ENCODE measurements at regions not wholly inside any gene's neighbourhood (a gene's known extent, or its start where the extent isn't known, plus 50 kb on each side); places are given as distances from the start of the nearest gene placed in this dataset.
A peak's percentile ranks its signal among the peaks of the same experiment; 100 is the strongest.
"Not testable (repeated sequence)": the region's sequence is repeated elsewhere in the genome, so short reads cannot be mapped to it uniquely, and the experiment has no call there.

DNA sequence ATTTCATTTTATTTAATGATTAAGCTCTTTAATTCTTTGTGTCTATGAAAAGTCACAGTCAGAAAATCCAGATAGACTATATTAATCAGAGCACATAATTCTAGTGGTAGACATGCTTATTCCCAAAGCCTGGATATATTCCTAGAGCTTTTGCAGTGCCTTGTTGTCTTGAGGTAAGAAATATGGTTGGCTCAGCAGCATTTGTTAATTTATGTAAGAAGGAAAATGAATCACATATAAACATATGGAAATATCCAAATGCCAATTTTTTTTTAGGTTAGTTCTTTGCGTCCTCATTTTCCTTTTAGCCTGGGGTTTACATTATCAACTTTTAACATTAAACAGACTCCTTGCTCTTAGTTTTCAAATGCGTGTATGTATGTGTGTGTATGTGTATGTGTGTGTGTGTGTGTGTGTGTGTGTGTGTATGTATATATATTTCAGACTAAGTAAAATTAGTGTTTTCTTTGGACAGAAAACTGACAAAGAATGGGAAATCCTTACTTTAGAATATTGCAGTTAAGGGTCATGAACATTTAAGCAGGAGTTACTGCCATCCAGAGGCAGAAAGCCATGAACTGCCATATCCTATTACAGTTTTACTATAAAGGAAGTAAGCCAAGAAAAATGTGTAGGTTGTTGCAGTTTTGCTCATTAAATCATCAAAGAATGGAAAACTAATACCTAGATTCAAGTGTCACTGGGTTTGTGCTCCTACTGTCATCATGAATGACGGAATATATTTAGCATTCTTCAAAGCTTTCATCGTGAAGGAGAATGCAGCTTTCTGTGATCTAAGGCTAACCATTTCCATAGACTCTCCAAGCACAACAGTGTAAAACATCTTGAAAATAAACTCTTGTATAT, 477.1 kb upstream of the NR5A2 start:
- DNase-seq (ENCODE audit: low read depth in 3 of 3, low spot score in 2 of 3): peak; percentile 10 to 50 (median 23)

- DNase-seq (ENCODE audit: low read depth in 3 of 3, low spot score in 2 of 3): peak; percentile 53 to 65 (median 61)
Measured at GRCh38 chr1:199551967-199552565, 475.4 kb upstream of the NR5A2 start.

DNA sequence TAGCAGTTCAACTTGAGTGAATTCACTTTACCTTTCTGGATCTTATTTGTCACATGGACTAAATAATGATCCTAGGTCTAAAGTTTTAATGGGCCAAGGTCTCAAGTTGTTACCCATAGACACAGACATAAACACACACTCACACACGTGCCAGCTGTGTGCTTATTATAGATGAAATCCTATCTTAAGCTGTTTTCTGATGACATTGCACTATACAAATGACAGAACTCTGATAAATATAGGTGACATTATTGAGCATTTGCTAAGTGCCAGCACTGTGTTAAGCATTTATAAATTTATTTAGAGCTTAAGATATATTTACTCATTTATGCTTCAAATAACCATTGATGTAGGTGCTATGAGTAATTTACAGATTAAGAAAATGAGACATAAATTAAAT, 474.4 kb upstream of the NR5A2 start:
- no peak for DNase-seq (ENCODE audit: low read depth in 3 of 3, low spot score in 2 of 3)

GRCh38 chr1:199561334-199561733, 466.2 kb upstream of the NR5A2 start:
- no peak for DNase-seq (ENCODE audit: low read depth in 3 of 3, low spot score in 2 of 3)

GRCh38 chr1:199573047-199573446, 454.5 kb upstream of the NR5A2 start:
- no peak for DNase-seq (ENCODE audit: low read depth in 3 of 3, low spot score in 2 of 3)

DNA sequence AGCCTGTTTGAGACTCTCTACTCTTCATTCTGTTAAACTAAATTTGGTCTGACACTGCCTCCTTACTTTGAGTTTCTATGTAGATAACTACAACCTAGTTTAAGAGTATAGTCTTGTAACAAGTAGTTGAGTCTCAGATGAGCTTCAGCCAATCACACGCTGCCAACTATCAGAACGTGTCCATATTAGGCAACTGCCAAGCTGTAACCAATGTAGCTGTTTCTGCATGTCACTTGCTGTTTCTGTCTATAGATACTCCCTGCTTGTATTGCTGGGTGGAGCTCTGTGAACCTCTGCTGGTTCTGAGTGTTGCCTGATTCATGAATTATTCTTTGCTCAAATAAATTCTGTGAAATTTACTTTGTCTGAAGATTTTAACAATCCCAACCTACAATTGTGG, 452.6 kb upstream of the NR5A2 start:
- DNase-seq (ENCODE audit: low read depth in 3 of 3, low spot score in 2 of 3): no peak

DNA sequence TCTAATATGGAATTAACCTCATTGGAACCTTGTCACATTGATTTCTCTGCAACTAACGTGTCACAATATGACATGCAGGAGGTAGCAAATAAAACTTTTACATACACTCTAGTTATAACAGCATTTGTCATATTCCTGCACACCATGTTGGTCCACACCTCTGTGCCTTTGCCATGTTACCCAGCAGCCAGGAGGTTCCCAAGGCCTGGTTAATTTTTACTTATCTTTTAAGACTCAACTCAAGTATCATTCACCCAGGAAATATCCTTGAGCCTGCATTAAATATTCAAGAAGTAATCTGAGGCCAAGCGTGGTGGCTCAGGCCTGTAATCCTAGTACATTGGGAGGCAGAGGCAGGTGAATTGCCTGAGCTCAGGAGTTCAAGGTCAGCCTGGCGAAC, 447.2 kb upstream of the NR5A2 start:
- DNase-seq (ENCODE audit: low read depth in 3 of 3, low spot score in 2 of 3): no peak

DNA sequence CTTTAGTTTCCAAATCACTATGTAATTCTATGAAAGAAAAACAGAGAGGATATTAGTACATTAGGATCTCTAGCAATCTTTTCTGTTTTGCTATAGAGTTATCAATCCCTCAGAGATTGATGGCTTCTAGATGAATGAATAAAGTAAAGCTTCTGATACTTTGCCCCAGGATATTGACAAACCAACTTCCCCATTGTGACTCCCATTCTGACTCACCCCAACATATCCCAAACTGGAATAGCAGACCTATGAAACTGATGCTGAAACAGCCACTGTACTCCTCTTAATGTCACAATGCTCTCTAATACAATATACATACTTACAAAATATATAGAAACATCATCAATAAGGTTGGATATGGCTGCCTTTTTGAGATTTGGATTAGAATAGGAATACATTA, 442.1 kb upstream of the NR5A2 start:
- DNase-seq (ENCODE audit: low read depth in 3 of 3, low spot score in 2 of 3): no peak

DNA sequence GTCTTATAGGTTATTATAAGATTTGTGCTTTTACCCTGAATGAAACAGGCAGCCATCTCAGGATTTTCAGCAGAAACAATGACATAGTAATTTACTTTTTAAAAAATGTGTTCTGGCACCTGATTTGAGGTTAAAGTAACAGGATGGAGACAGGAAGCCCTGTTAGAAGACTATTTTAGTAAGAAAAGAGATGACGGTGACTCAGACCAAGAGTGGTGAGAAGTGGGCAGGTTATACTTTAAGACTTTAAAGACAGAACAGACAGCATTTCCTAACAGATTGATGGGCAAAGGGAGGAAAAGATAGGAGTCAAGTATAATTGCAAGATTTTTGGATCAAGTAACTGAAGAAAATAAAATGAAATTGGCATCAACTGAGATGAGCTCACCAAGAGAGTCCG, 436.8 kb upstream of the NR5A2 start:
- DNase-seq (ENCODE audit: low read depth in 3 of 3, low spot score in 2 of 3): no peak

DNA sequence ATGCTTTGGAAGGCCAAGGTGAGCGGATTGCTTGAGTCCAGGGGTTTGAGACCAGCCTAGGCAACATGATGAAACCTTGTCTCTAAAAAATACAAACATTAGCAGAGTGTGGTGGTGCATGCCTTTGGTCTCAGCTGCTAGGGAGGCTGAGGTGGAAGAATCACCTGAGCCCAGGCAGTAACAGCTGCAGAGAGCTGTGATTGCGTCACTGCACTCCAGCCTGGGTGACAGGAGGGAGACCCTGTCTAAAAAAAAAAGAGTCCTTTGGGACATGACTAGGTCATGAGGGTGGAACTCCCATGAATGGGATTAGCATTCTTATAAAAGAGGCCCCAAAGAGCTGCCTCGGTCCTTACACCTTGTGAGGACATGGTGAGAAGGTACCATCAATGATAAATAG, 436.0 kb upstream of the NR5A2 start:
- no peak for DNase-seq (ENCODE audit: low read depth in 3 of 3, low spot score in 2 of 3)

DNA sequence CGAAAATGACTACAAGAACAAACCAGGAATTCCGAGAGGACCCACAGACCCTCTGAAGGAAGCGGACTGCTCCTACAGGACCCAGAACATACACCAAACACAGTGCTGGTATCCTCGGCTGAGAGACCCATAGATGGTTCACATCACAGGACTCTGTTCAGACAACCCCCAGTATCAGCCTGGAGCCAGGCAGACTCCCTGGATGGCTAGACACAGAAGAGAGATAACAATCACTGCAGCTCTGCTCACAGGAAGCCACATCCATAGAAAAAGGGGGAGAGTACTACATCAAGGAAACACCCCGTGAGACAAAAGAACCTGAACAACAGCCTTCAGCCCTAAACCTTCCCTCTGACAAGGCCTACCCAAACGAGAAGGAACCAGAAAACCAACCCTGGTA, 434.0 kb upstream of the NR5A2 start:
- no peak for DNase-seq (ENCODE audit: low read depth in 3 of 3, low spot score in 2 of 3)

GRCh38 chr1:199596448-199596847, 431.1 kb upstream of the NR5A2 start:
- not testable (repeated sequence) for DNase-seq (ENCODE audit: low read depth in 3 of 3, low spot score in 2 of 3)

- DNase-seq (ENCODE audit: low read depth in 3 of 3, low spot score in 2 of 3): no peak
Measured at GRCh38 chr1:199597152-199597551, 430.4 kb upstream of the NR5A2 start.

DNA sequence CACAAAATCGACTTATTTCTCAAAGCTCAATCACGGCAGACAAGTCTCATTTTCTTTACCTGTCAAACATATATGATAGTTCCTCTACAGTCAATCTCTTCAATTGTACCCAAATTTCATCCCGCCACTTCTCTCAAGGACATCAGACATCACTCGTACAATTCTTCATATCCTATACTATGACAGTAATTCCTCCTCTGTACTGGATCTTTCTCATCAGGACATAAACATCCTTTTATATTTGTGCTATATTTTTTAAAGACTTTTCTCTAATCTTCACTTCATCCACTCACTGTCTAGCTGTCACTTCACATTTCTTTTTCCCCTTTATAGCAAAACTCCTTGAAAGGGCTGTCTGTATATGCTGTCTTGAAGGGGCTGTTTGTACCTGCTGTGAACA, 419.1 kb upstream of the NR5A2 start:
- DNase-seq (ENCODE audit: low read depth in 3 of 3, low spot score in 2 of 3): no peak

- DNase-seq (ENCODE audit: low read depth in 3 of 3, low spot score in 2 of 3): no peak
Measured at GRCh38 chr1:199612976-199613774, 414.3 kb upstream of the NR5A2 start.

- no peak for DNase-seq (ENCODE audit: low read depth in 3 of 3, low spot score in 2 of 3)
Measured at GRCh38 chr1:199616947-199617346, 410.6 kb upstream of the NR5A2 start.

DNA sequence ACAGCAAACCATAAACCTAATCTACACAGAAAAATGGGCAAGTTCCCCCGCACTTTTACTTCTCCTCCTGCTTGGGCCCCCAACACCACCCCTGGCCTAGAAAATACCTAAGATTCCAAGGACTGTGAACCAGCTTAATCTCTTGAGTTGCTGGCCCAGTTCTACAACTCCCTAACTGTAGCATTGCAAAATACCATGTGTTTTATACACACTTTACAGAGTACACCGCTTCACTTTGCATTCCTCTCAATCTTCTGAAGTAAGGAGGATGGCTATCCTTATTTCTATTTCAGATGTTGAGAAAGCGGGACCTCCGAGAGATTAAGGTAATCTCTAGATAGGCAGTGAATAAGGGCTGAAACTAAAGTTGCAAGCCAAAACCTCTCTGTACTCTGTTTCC, 408.3 kb upstream of the NR5A2 start:
- DNase-seq (ENCODE audit: low read depth in 3 of 3, low spot score in 2 of 3): no peak

GRCh38 chr1:199626228-199626627, 401.3 kb upstream of the NR5A2 start:
- DNase-seq (ENCODE audit: low read depth in 3 of 3, low spot score in 2 of 3): not testable (repeated sequence)

- no peak for DNase-seq (ENCODE audit: low read depth in 3 of 3, low spot score in 2 of 3)
Measured at GRCh38 chr1:199629624-199630023, 397.9 kb upstream of the NR5A2 start.

DNA sequence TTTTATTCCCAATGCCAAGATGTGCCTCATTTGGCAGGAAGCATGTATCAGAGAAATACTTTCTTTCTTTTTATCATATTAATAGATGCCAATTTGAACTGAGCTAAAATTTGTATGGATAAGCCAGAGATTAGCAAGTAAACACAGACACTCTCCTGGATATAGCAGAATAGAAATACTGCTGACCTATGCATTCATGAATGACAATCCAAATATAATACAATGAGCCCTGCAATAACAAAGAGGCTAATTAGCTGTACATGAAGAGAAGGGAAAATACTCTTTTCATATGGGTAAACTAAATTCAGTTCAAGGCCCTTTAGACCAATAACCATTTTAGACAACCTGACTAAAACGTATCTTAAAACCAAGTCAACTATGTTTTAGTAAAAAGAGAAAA, 388.1 kb upstream of the NR5A2 start:
- no peak for DNase-seq (ENCODE audit: low read depth in 3 of 3, low spot score in 2 of 3)

- DNase-seq (ENCODE audit: low read depth in 3 of 3, low spot score in 2 of 3): no peak
Measured at GRCh38 chr1:199641531-199641930, 386.0 kb upstream of the NR5A2 start.

GRCh38 chr1:199644912-199645311, 382.6 kb upstream of the NR5A2 start:
- no peak for DNase-seq (ENCODE audit: low read depth in 3 of 3, low spot score in 2 of 3)
